HCT116 (cell line): ENCODE measurements at regions not wholly inside any gene's neighbourhood (a gene's known extent, or its start where the extent isn't known, plus 50 kb on each side); places are given as distances from the start of the nearest gene placed in this dataset.

Experiments used
- ATAC-seq: fragments of 200-7000 bp; cut with Tn5 transposase; 2 replicates; pipeline ENCODE4 v1.9.1; 2020; ENCODE audit warnings: mild to moderate bottlenecking, moderate library complexity
- BruUV-seq: library from RNA; stranded (reverse); fragments of 400-500 nt; replicated peaks from 2 replicates; lab custom pipeline; 2021; lab: Mats Ljungman, UMichigan
- CTCF ChIA-PET: fragments of 300-600 bp; sonication (Branson Sonifier 250); formaldehyde crosslinking; loops from one replicate; lab custom pipeline; 2021; ENCODE audit warnings: antibody characterized with exemption; lab: Charles Lee
- POLR2A ChIA-PET: fragments of 300-600, 350-600 bp; sonication (Branson Sonifier 250); formaldehyde crosslinking; loops from one replicate; lab custom pipeline; 2021; ENCODE audit warnings: antibody characterized with exemption; lab: Charles Lee
- RAD21 ChIA-PET, 2 experiments: fragments of 300-600 bp; sonication (Branson Sonifier 250); formaldehyde crosslinking; loops; one replicate each; lab custom pipeline; 2023; ENCODE audit warnings: low total read pairs in 2 of 2; ENCODE audit not compliant: uncharacterized antibody in 2 of 2, unreplicated experiment in 2 of 2, low non-redundant PET in 1 of 2; lab: Charles Lee
- DNase-seq: peaks from one replicate; pipeline ENCODE4 v3.0.0-alpha.2; 2010; ENCODE audit warnings: low read depth, low spot score
- H2AFZ ChIP-seq: fragments of 200-600 bp; shearing (Covaris generic), sonication (generic); 2 replicates; pipeline ENCODE4 v1.6.1; 2017; ENCODE audit warnings: low read depth, mixed run types, mixed read lengths, antibody characterized with exemption, low read length; ENCODE audit not compliant: poor library complexity, severe bottlenecking
- H3K27ac ChIP-seq: 2 replicates; pipeline ENCODE4 v1.5.1; 2012; ENCODE audit warnings: low read depth, low read length
- H3K27me3 ChIP-seq: fragments of 200-600 bp; sonication (generic); 2 replicates; pipeline ENCODE4 v1.6.1; 2016; ENCODE audit warnings: mixed run types, low read length, mixed read lengths; ENCODE audit not compliant: insufficient read depth
- H3K36me3 ChIP-seq, 2 experiments: fragments of 200-500 bp in 1 of 2; fragments of 200-600 bp in 1 of 2; sonication (Bioruptor generic) in 1 of 2; sonication (generic) in 1 of 2; 2 replicates each; pipeline versions ENCODE4 v1.5.1 to v1.6.1; 2014 to 2016; ENCODE audit warnings: low read length in 2 of 2, inconsistent platforms in 1 of 2, mixed read lengths in 1 of 2, mixed run types in 1 of 2; ENCODE audit not compliant: insufficient read depth in 2 of 2, control insufficient read depth in 1 of 2
- H3K4me1 ChIP-seq, 2 experiments: fragments of 200-600 bp in 1 of 2; sonication (generic) in 1 of 2; 2 replicates each; pipeline versions ENCODE4 v1.5.1 to v1.6.1; 2012 to 2017; ENCODE audit warnings: low read length in 2 of 2, inconsistent platforms in 1 of 2, mild to moderate bottlenecking in 1 of 2, mixed read lengths in 1 of 2, mixed run types in 1 of 2, moderate library complexity in 1 of 2; ENCODE audit not compliant: insufficient read depth in 2 of 2, control insufficient read depth in 1 of 2
- H3K4me2 ChIP-seq: fragments of 200-600 bp; sonication (generic); 2 replicates; pipeline ENCODE4 v1.6.1; 2017; ENCODE audit warnings: mixed run types, low read length, mixed read lengths
- H3K4me3 ChIP-seq, 2 experiments: fragments of 200-600 bp in 1 of 2; sonication (generic) in 1 of 2; replicated peaks in 1 of 2; 2 replicates each; pipeline ENCODE4 v1.5.1; 2011 to 2016; ENCODE audit warnings: low read length in 2 of 2, control low read depth in 1 of 2, low read depth in 1 of 2, mild to moderate bottlenecking in 1 of 2, mixed read lengths in 1 of 2, mixed run types in 1 of 2
- H3K79me2 ChIP-seq: fragments of 200-600 bp; sonication (generic); 2 replicates; pipeline ENCODE4 v1.6.1; 2017; ENCODE audit warnings: mild to moderate bottlenecking, mixed run types, low read length, moderate library complexity, mixed read lengths; ENCODE audit not compliant: insufficient read depth
- H3K9ac ChIP-seq: fragments of 200-600 bp; sonication (generic); 2 replicates; pipeline ENCODE4 v1.6.1; 2016; ENCODE audit warnings: low read length, mixed read lengths
- H3K9me2 ChIP-seq: fragments of 200-600 bp; sonication (generic), shearing (Covaris generic); 2 replicates; pipeline ENCODE4 v1.6.1; 2017; ENCODE audit warnings: mixed run types, mild to moderate bottlenecking, moderate library complexity; ENCODE audit not compliant: insufficient read depth
- H3K9me3 ChIP-seq, 2 experiments: fragments of 200-500 bp in 1 of 2; fragments of 200-600 bp in 1 of 2; sonication (Bioruptor generic) in 1 of 2; sonication (generic) in 1 of 2; 2 replicates each; pipeline ENCODE4 v1.6.1; 2014 to 2017; ENCODE audit warnings: low read length in 2 of 2, mixed read lengths in 2 of 2, inconsistent platforms in 1 of 2, low read depth in 1 of 2, mild to moderate bottlenecking in 1 of 2, mixed run types in 1 of 2, moderate library complexity in 1 of 2; ENCODE audit not compliant: control insufficient read depth in 1 of 2, insufficient read depth in 1 of 2
- H4K20me1 ChIP-seq: fragments of 200-600 bp; sonication (generic), shearing (Covaris generic); 2 replicates; pipeline ENCODE4 v1.6.1; 2017; ENCODE audit warnings: mixed run types, mild to moderate bottlenecking, moderate library complexity; ENCODE audit not compliant: insufficient read depth
- CBX3 ChIP-seq: IDR thresholded peaks from 2 replicates; pipeline ENCODE4 v1.6.1; 2012; ENCODE audit warnings: low read depth
- CEBPB ChIP-seq: IDR thresholded peaks from 2 replicates; pipeline ENCODE4 v1.6.1; 2012; ENCODE audit warnings: low read depth
- CTCF ChIP-seq, 3 experiments: fragments of 200-600 bp in 1 of 3; sonication (generic) in 1 of 3; IDR thresholded peaks in 2 of 3; conservative IDR thresholded peaks in 1 of 3; 2 replicates each; pipeline ENCODE4 v1.5.1; 2012 to 2017; ENCODE audit warnings: low read depth in 2 of 3, low read length in 2 of 3, antibody characterized with exemption in 1 of 3, borderline replicate concordance in 1 of 3, control low read depth in 1 of 3, mild to moderate bottlenecking in 1 of 3, mixed read lengths in 1 of 3, mixed run types in 1 of 3, moderate library complexity in 1 of 3; ENCODE audit not compliant: insufficient read depth in 1 of 3
- EGR1 ChIP-seq: IDR thresholded peaks from 2 replicates; pipeline ENCODE4 v1.6.1; 2012; ENCODE audit warnings: low read depth
- EZH2 ChIP-seq: fragments of 200-600 bp; sonication (generic); IDR thresholded peaks from 2 replicates; pipeline ENCODE4 v1.6.1; 2017; ENCODE audit warnings: antibody characterized with exemption, mixed run types
- FOSL1 ChIP-seq: IDR thresholded peaks from 2 replicates; pipeline ENCODE4 v1.6.1; 2012; ENCODE audit warnings: low read depth
- JUND ChIP-seq: IDR thresholded peaks from 2 replicates; pipeline ENCODE4 v1.6.1; 2012
- MAX ChIP-seq: IDR thresholded peaks from 2 replicates; pipeline ENCODE4 v1.6.1; 2012
- POLR2AphosphoS5 ChIP-seq: IDR thresholded peaks from 2 replicates; pipeline ENCODE4 v1.6.1; 2011; ENCODE audit warnings: mild to moderate bottlenecking, low read depth, low read length, moderate library complexity
- RAD21 ChIP-seq: IDR thresholded peaks from 2 replicates; pipeline ENCODE4 v1.6.1; 2012; ENCODE audit warnings: low read depth, mild to moderate bottlenecking
- REST ChIP-seq: IDR thresholded peaks from 2 replicates; pipeline ENCODE4 v1.6.1; 2012; ENCODE audit warnings: low read depth
- SIN3A ChIP-seq: IDR thresholded peaks from 2 replicates; pipeline ENCODE4 v1.6.1; 2012; ENCODE audit warnings: low read depth
- SP1 ChIP-seq: IDR thresholded peaks from 2 replicates; pipeline ENCODE4 v1.6.1; 2012; ENCODE audit warnings: low read depth
- TCF7L2 ChIP-seq: IDR thresholded peaks from 2 replicates; pipeline ENCODE4 v1.7.0; 2011; ENCODE audit warnings: borderline replicate concordance, inconsistent platforms; ENCODE audit not compliant: insufficient read depth, insufficient read length; ENCODE audit errors: extremely low read depth
- ZNF274 ChIP-seq: fragments of 200-500 bp; sonication (Bioruptor generic); IDR thresholded peaks from 2 replicates; pipeline ENCODE4 v1.6.1; 2014; ENCODE audit warnings: mild to moderate bottlenecking, low read depth, low read length, inconsistent platforms
- intact Hi-C: fragments of 100-400 bp; cut with micrococcal nuclease; formaldehyde crosslinking; loops from 2 replicates; pipeline ENCODE4 v1.10.0; 2022

- POLR2A ChIA-PET = no interaction called here
- peaks cover 5% of the 10 kb centered on the region; the same call in 1 of the 2 replicates for H3K27me3 ChIP-seq
- H3K4me2 ChIP-seq = no peak overlapping the region
- no peak overlapping the region for H2AFZ ChIP-seq
- CTCF ChIA-PET = no interaction called here
- no peak overlapping the region for H3K9ac ChIP-seq
- no peaks in the 10 kb centered on the region for H3K36me3 ChIP-seq
- H4K20me1 ChIP-seq = no peaks in the 10 kb centered on the region
- no TSS peak for BruUV-seq
- TF ChIP-seq ZNF274 (no peak), TCF7L2 (no peak), JUND (no peak)
- no peaks in the 10 kb centered on the region for H3K79me2 ChIP-seq
- no peak overlapping the region for H3K27ac ChIP-seq
- no peaks in the 10 kb centered on the region for H3K4me1 ChIP-seq
- intact Hi-C loops = loop anchor here (5.0 kb wide), 1 partner anchor 368 kb away; no protein-coding TSS in a partner anchor
- no peaks in the 10 kb centered on the region for H3K9me3 ChIP-seq
- RAD21 ChIA-PET = no interaction called here
- ATAC-seq (no peak), DNase-seq (no peak)
- no peaks in the 10 kb centered on the region for H3K9me2 ChIP-seq
- H3K4me3 ChIP-seq = no peak overlapping the region
These were observed 145.0 kb upstream of the CALCR start for GRCh38 chr7:93719546-93719945.

GRCh38 chr7:93717217-93717900 is 142.8 kb upstream of the CALCR start:
- Histone ChIP-seq H3K27ac (no peak overlapping the region), H3K27me3 (no peaks in the 10 kb centered on the region; the same call in 1 of the 2 replicates), H3K36me3 (no peaks in the 10 kb centered on the region), H3K4me2 (no peak overlapping the region), H2AFZ (no peak overlapping the region), H3K9me3 (no peaks in the 10 kb centered on the region), H4K20me1 (no peaks in the 10 kb centered on the region), H3K79me2 (no peaks in the 10 kb centered on the region), H3K9ac (no peak overlapping the region), H3K9me2 (no peaks in the 10 kb centered on the region), H3K4me3 (no peak overlapping the region), H3K4me1 (no peaks in the 10 kb centered on the region)
- ATAC-seq = no peak
- POLR2A ChIA-PET = no interaction called here
- no peak for TF ChIP-seq POLR2AphosphoS5
- no peak for TF ChIP-seq FOSL1
- TF ChIP-seq SP1 = no peak
- TF ChIP-seq EZH2 = no peak
- TF ChIP-seq CBX3 = no peak
- no peak for TF ChIP-seq ZNF274
- TF ChIP-seq CEBPB = no peak
- no peak for TF ChIP-seq SIN3A
- no peak for TF ChIP-seq EGR1
- no peak for TF ChIP-seq REST
- TF ChIP-seq JUND = no peak
- no peak for TF ChIP-seq MAX
- TF ChIP-seq RAD21 = no peak
- no peak for TF ChIP-seq CTCF (IDR thresholded peaks at IDR 0.05 in 2 of 3, conservative IDR thresholded peaks at IDR 0.05 in 1 of 3; ENCODE audit: borderline replicate concordance in 1 of 3, insufficient read depth in 1 of 3, low read depth in 2 of 3, low read length in 2 of 3)
- CTCF ChIA-PET = no interaction called here
- no TSS peak for BruUV-seq
- intact Hi-C loops = loop anchor here (5.0 kb wide), 1 partner anchor 370 kb away; no protein-coding TSS in a partner anchor
- RAD21 ChIA-PET = no interaction called here
- no peak for DNase-seq
